ENCODE measurements at regions not wholly inside any gene's neighbourhood (a gene's known extent, or its start where the extent isn't known, plus 50 kb on each side); places are given as distances from the start of the nearest gene placed in this dataset.
A peak's percentile ranks its signal among the peaks of the same experiment; 100 is the strongest.

- Histone ChIP-seq H3K4me3 (ENCODE audit: low read depth, low read length) (no peak overlapping the region), H3K23ac (ENCODE audit: low read length) (no peak overlapping the region), H2BK5ac (ENCODE audit: low read depth, low read length, poor library complexity) (no peak overlapping the region), H3K79me2 (ENCODE audit: control insufficient read depth, insufficient read depth, low read length, poor library complexity) (no peaks in the 10 kb centered on the region), H3K4me2 (ENCODE audit: low read length) (no peak overlapping the region), H3K4ac (ENCODE audit: low read depth, low read length) (no peak overlapping the region), H4K8ac (ENCODE audit: low read depth, low read length) (no peak overlapping the region), H3K18ac (ENCODE audit: low read length) (no peak overlapping the region), H2BK120ac (ENCODE audit: insufficient read depth, low read length, poor library complexity) (no peak overlapping the region), H3K79me1 (ENCODE audit: low read length) (peaks cover 2% of the 10 kb centered on the region), H4K91ac (ENCODE audit: low read depth, low read length) (no peak overlapping the region), H2BK12ac (ENCODE audit: low read length) (no peak overlapping the region), H3K36me3 (ENCODE audit: control insufficient read depth in 1 of 2, insufficient read depth in 2 of 2, low read length in 2 of 2) (no peaks in the 10 kb centered on the region), H3K27ac (ENCODE audit: low read depth, low read length) (no peak overlapping the region), H3K27me3 (ENCODE audit: insufficient read depth, low read length) (no peaks in the 10 kb centered on the region), H2AK5ac (ENCODE audit: low read length) (no peak overlapping the region), H3K4me1 (ENCODE audit: control insufficient read depth in 1 of 2, insufficient read depth in 2 of 2, low read length in 2 of 2) (peaks cover 5 to 9% of the 10 kb centered on the region in 2 experiments), H3K9ac (ENCODE audit: low read length) (no peak overlapping the region), H3K14ac (ENCODE audit: low read length) (no peak overlapping the region), H4K12ac (ENCODE audit: low read depth, low read length) (no peak overlapping the region), H2AFZ (ENCODE audit: insufficient read depth, low read length, poor library complexity) (no peak overlapping the region), H3K9me3 (ENCODE audit: insufficient read depth, low read depth, low read length) (no peaks in the 10 kb centered on the region)
- WGBS (ENCODE audit: extremely low coverage, insufficient coverage, insufficient read length) = no CpG with 5 or more reads among the region's 6 CpGs
- no peak for DNase-seq
These were observed 106.6 kb upstream of the TBCA start for GRCh38 chr5:77882670-77883257.

DNA sequence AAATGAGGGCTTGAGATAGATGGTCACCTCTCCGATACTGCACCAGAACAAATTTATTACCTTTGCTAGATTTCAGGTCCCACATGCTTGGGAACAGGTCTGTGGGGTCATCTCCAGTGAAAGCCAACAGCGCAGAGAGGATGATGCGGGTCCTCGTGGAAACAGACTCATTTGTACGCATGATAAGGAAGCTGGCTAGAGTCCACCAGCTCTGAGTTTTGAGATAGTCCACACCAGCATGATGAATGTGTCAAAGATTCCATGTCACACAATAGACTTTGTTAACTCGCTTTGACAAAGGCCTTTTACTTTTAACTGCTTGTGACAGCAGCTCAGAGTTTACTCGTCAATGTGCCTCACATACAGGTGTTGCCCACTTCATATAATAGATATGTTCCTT is 105.4 kb upstream of the TBCA start:
- Histone ChIP-seq H4K12ac (ENCODE audit: low read depth, low read length) (peak overlapping the region; percentile 12), H3K79me1 (ENCODE audit: low read length) (peaks cover 3% of the 10 kb centered on the region), H3K9me3 (ENCODE audit: insufficient read depth, low read depth, low read length) (no peaks in the 10 kb centered on the region), H2BK5ac (ENCODE audit: low read depth, low read length, poor library complexity) (no peak overlapping the region), H2BK12ac (ENCODE audit: low read length) (no peak overlapping the region), H3K4me3 (ENCODE audit: low read depth, low read length) (no peak overlapping the region), H3K27ac (ENCODE audit: low read depth, low read length) (no peak overlapping the region), H3K18ac (ENCODE audit: low read length) (no peak overlapping the region), H3K4ac (ENCODE audit: low read depth, low read length) (no peak overlapping the region), H3K79me2 (ENCODE audit: control insufficient read depth, insufficient read depth, low read length, poor library complexity) (no peaks in the 10 kb centered on the region), H2BK120ac (ENCODE audit: insufficient read depth, low read length, poor library complexity) (no peak overlapping the region), H2AFZ (ENCODE audit: insufficient read depth, low read length, poor library complexity) (no peak overlapping the region), H4K91ac (ENCODE audit: low read depth, low read length) (peak overlapping the region; percentile 28), H3K27me3 (ENCODE audit: insufficient read depth, low read length) (no peaks in the 10 kb centered on the region), H3K23ac (ENCODE audit: low read length) (no peak overlapping the region), H3K14ac (ENCODE audit: low read length) (no peak overlapping the region), H3K4me2 (ENCODE audit: low read length) (no peak overlapping the region), H3K4me1 (ENCODE audit: control insufficient read depth in 1 of 2, insufficient read depth in 2 of 2, low read length in 2 of 2) (peaks cover 5 to 9% of the 10 kb centered on the region in 2 experiments), H2AK5ac (ENCODE audit: low read length) (peak overlapping the region; percentile 53), H4K8ac (ENCODE audit: low read depth, low read length) (no peak overlapping the region), H3K9ac (ENCODE audit: low read length) (no peak overlapping the region), H3K36me3 (ENCODE audit: control insufficient read depth in 1 of 2, insufficient read depth in 2 of 2, low read length in 2 of 2) (no peaks in the 10 kb centered on the region)
- WGBS (ENCODE audit: extremely low coverage, insufficient coverage, insufficient read length) = no CpG with 5 or more reads among the region's 7 CpGs
- peak; percentile 43 to 73 for DNase-seq

DNA sequence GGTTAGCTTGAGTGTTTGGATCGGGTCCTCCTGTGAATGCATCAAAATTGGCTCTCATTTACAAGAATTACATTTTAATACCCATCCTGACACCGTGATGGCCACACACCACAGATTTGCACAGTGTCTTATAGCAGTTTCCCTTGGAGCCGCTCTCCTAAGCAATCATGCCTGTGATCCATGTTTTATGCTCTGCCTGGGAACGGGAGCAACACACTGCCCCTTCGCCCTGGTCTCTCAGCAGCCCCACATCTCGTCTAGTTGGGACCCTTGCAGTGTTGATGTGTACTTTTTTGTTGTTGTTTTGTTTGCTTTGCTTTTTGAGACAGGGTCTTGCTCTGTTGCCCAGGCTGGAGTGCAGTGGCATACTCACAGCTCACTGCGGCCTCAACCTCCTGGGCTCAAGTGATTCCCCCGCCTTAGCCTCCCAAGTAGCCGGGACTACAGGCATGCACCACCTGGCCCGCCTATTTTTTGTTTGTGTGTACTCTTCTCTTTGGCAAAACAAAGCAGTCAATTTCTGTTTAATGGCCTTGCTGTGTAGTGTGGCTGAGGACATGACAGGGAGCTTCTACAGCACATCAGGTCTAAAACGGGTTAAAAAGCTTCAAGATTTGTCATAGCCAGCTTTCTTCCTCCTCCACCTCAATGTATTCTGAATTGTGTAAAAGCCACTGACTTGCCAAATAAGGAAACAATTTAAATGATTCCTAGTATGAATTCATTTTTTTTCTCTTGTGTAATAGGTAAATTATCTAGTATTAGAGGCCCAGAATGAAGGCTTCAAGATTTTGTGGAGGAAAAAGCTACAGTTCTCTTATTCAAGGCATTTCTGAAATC is 101.6 kb upstream of the TBCA start:
- Histone ChIP-seq H3K4me2 (ENCODE audit: low read length) (no peak overlapping the region), H2AFZ (ENCODE audit: insufficient read depth, low read length, poor library complexity) (no peak overlapping the region), H3K14ac (ENCODE audit: low read length) (no peak overlapping the region), H3K9me3 (ENCODE audit: insufficient read depth, low read depth, low read length) (no peaks in the 10 kb centered on the region), H3K4ac (ENCODE audit: low read depth, low read length) (no peak overlapping the region), H3K79me1 (ENCODE audit: low read length) (peaks cover 3% of the 10 kb centered on the region), H4K8ac (ENCODE audit: low read depth, low read length) (no peak overlapping the region), H2BK120ac (ENCODE audit: insufficient read depth, low read length, poor library complexity) (no peak overlapping the region), H2AK5ac (ENCODE audit: low read length) (no peak overlapping the region), H2BK5ac (ENCODE audit: low read depth, low read length, poor library complexity) (no peak overlapping the region), H4K91ac (ENCODE audit: low read depth, low read length) (no peak overlapping the region), H3K36me3 (ENCODE audit: control insufficient read depth in 1 of 2, insufficient read depth in 2 of 2, low read length in 2 of 2) (no peaks in the 10 kb centered on the region), H3K79me2 (ENCODE audit: control insufficient read depth, insufficient read depth, low read length, poor library complexity) (no peaks in the 10 kb centered on the region), H3K27me3 (ENCODE audit: insufficient read depth, low read length) (no peaks in the 10 kb centered on the region), H3K23ac (ENCODE audit: low read length) (no peak overlapping the region), H3K4me1 (ENCODE audit: control insufficient read depth in 1 of 2, insufficient read depth in 2 of 2, low read length in 2 of 2) (peaks cover 5 to 7% of the 10 kb centered on the region in 2 experiments), H3K9ac (ENCODE audit: low read length) (no peak overlapping the region), H3K4me3 (ENCODE audit: low read depth, low read length) (no peak overlapping the region), H3K27ac (ENCODE audit: low read depth, low read length) (no peak overlapping the region), H3K18ac (ENCODE audit: low read length) (no peak overlapping the region), H4K12ac (ENCODE audit: low read depth, low read length) (no peak overlapping the region), H2BK12ac (ENCODE audit: low read length) (no peak overlapping the region)
- WGBS (ENCODE audit: extremely low coverage, insufficient coverage, insufficient read length) = no CpG with 5 or more reads among the region's 11 CpGs
- peak; percentile 10 to 84 for DNase-seq

GRCh38 chr5:77876862-77877502 is 100.8 kb upstream of the TBCA start:
- no peak overlapping the region for H3K4me2 ChIP-seq (ENCODE audit: low read length)
- H3K18ac ChIP-seq (ENCODE audit: low read length) = no peak overlapping the region
- H4K91ac ChIP-seq (ENCODE audit: low read depth, low read length) = no peak overlapping the region
- H3K79me2 ChIP-seq (ENCODE audit: control insufficient read depth, insufficient read depth, low read length, poor library complexity) = no peaks in the 10 kb centered on the region
- no peak overlapping the region for H3K23ac ChIP-seq (ENCODE audit: low read length)
- H3K9me3 ChIP-seq (ENCODE audit: insufficient read depth, low read depth, low read length) = no peaks in the 10 kb centered on the region
- peak in 1 of 2 donors; percentile 62 for DNase-seq
- no peak overlapping the region for H3K27ac ChIP-seq (ENCODE audit: low read depth, low read length)
- no peaks in the 10 kb centered on the region for H3K27me3 ChIP-seq (ENCODE audit: insufficient read depth, low read length)
- no peak overlapping the region for H3K4ac ChIP-seq (ENCODE audit: low read depth, low read length)
- no peak overlapping the region for H4K8ac ChIP-seq (ENCODE audit: low read depth, low read length)
- H2BK12ac ChIP-seq (ENCODE audit: low read length) = no peak overlapping the region
- no peak overlapping the region for H3K4me3 ChIP-seq (ENCODE audit: low read depth, low read length)
- no peak overlapping the region for H2AFZ ChIP-seq (ENCODE audit: insufficient read depth, low read length, poor library complexity)
- H3K4me1 ChIP-seq (ENCODE audit: control insufficient read depth in 1 of 2, insufficient read depth in 2 of 2, low read length in 2 of 2) = peaks cover 7% of the 10 kb centered on the region in 2 experiments
- H3K36me3 ChIP-seq (ENCODE audit: control insufficient read depth in 1 of 2, insufficient read depth in 2 of 2, low read length in 2 of 2) = no peaks in the 10 kb centered on the region
- no peak overlapping the region for H4K12ac ChIP-seq (ENCODE audit: low read depth, low read length)
- no peak overlapping the region for H2BK120ac ChIP-seq (ENCODE audit: insufficient read depth, low read length, poor library complexity)
- H2BK5ac ChIP-seq (ENCODE audit: low read depth, low read length, poor library complexity) = no peak overlapping the region
- H3K79me1 ChIP-seq (ENCODE audit: low read length) = peaks cover 3% of the 10 kb centered on the region
- WGBS (ENCODE audit: extremely low coverage, insufficient coverage, insufficient read length) = no CpG with 5 or more reads among the region's 8 CpGs
- H3K14ac ChIP-seq (ENCODE audit: low read length) = no peak overlapping the region
- H2AK5ac ChIP-seq (ENCODE audit: low read length) = no peak overlapping the region
- no peak overlapping the region for H3K9ac ChIP-seq (ENCODE audit: low read length)
